H9 (cell line): ENCODE measurements at regions not wholly inside any gene's neighbourhood (a gene's known extent, or its start where the extent isn't known, plus 50 kb on each side); places are given as distances from the start of the nearest gene placed in this dataset.
"Not testable (repeated sequence)": the region's sequence is repeated elsewhere in the genome, so short reads cannot be mapped to it uniquely, and the experiment has no call there.

Experiments used
- DNase-seq: peaks from one replicate; pipeline ENCODE4 v3.0.0-alpha.2; 2017
- H2AFZ ChIP-seq: one replicate; pipeline ENCODE4 v1.6.1; 2013; ENCODE audit warnings: mild to moderate bottlenecking, low read length, control low read depth, moderate library complexity
- H2AK5ac ChIP-seq: 2 replicates; pipeline ENCODE4 v1.6.1; 2013; ENCODE audit warnings: low read length, control low read depth, mixed read lengths; ENCODE audit not compliant: insufficient read length
- H2BK120ac ChIP-seq: one replicate; pipeline ENCODE4 v1.6.1; 2013; ENCODE audit warnings: low read depth, mild to moderate bottlenecking, low read length, control low read depth, inconsistent platforms; ENCODE audit not compliant: poor library complexity, severe bottlenecking
- H2BK12ac ChIP-seq: 2 replicates; pipeline ENCODE4 v1.6.1; 2013; ENCODE audit warnings: low read length, control low read depth, mixed read lengths, low read depth; ENCODE audit not compliant: insufficient read length
- H2BK15ac ChIP-seq: 2 replicates; pipeline ENCODE4 v1.6.1; 2013; ENCODE audit warnings: low read depth, low read length, control low read depth
- H2BK20ac ChIP-seq: one replicate; pipeline ENCODE4 v1.6.1; 2013; ENCODE audit warnings: low read depth, mild to moderate bottlenecking, low read length, control low read depth, inconsistent platforms; ENCODE audit not compliant: poor library complexity, severe bottlenecking
- H2BK5ac ChIP-seq: 2 replicates; pipeline ENCODE4 v1.6.1; 2013; ENCODE audit warnings: low read length, control low read depth, mixed read lengths; ENCODE audit not compliant: insufficient read length
- H3K14ac ChIP-seq: 2 replicates; pipeline ENCODE4 v1.6.1; 2013; ENCODE audit warnings: low read length, control low read depth; ENCODE audit not compliant: insufficient read depth
- H3K18ac ChIP-seq: 2 replicates; pipeline ENCODE4 v1.6.1; 2013; ENCODE audit warnings: low read depth, mild to moderate bottlenecking, mixed read lengths, low read length, control low read depth; ENCODE audit not compliant: insufficient read length
- H3K23ac ChIP-seq: 2 replicates; pipeline ENCODE4 v1.6.1; 2013; ENCODE audit warnings: low read length, control low read depth, mixed read lengths, low read depth; ENCODE audit not compliant: insufficient read length
- H3K23me2 ChIP-seq: 2 replicates; pipeline ENCODE4 v1.6.1; 2013; ENCODE audit warnings: low read depth, mild to moderate bottlenecking, mixed read lengths, low read length, control low read depth; ENCODE audit not compliant: insufficient read length, poor library complexity, severe bottlenecking
- H3K27ac ChIP-seq: 2 replicates; pipeline ENCODE4 v1.5.1; 2013; ENCODE audit warnings: low read length, control low read depth, mixed read lengths, low read depth; ENCODE audit not compliant: insufficient read length
- H3K27me3 ChIP-seq: 2 replicates; pipeline ENCODE4 v1.6.1; 2013; ENCODE audit warnings: low read length, control low read depth, inconsistent platforms; ENCODE audit not compliant: insufficient read depth
- H3K4ac ChIP-seq: 2 replicates; pipeline ENCODE4 v1.6.1; 2013; ENCODE audit warnings: low read depth, mild to moderate bottlenecking, control low read depth, inconsistent platforms, low read length, moderate library complexity
- H3K4me1 ChIP-seq: 2 replicates; pipeline ENCODE4 v1.6.1; 2013; ENCODE audit warnings: low read length, control low read depth, inconsistent platforms; ENCODE audit not compliant: insufficient read depth
- H3K4me2 ChIP-seq: 2 replicates; pipeline ENCODE4 v1.6.1; 2013; ENCODE audit warnings: low read length, control low read depth, mixed read lengths; ENCODE audit not compliant: insufficient read length, insufficient read depth
- H3K56ac ChIP-seq: 2 replicates; pipeline ENCODE4 v1.6.1; 2013; ENCODE audit warnings: low read depth, mild to moderate bottlenecking, mixed read lengths, low read length, control low read depth; ENCODE audit not compliant: insufficient read length
- H3K79me1 ChIP-seq: 2 replicates; pipeline ENCODE4 v1.6.1; 2013; ENCODE audit warnings: low read depth, mild to moderate bottlenecking, moderate library complexity, low read length, control low read depth, inconsistent platforms; ENCODE audit not compliant: insufficient read depth, poor library complexity, severe bottlenecking
- H3K79me2 ChIP-seq: 2 replicates; pipeline ENCODE4 v1.6.1; 2013; ENCODE audit warnings: low read length, control low read depth, inconsistent platforms; ENCODE audit not compliant: insufficient read depth
- H3K9ac ChIP-seq: 2 replicates; pipeline ENCODE4 v1.6.1; 2013; ENCODE audit warnings: low read length, control low read depth, mixed read lengths; ENCODE audit not compliant: insufficient read length; ENCODE audit errors: extremely low read depth
- H3K9me3 ChIP-seq: one replicate; pipeline ENCODE4 v1.6.1; 2013; ENCODE audit warnings: low read depth, low read length, inconsistent platforms; ENCODE audit not compliant: control insufficient read depth
- H3T11ph ChIP-seq: one replicate; pipeline ENCODE4 v1.6.1; 2013; ENCODE audit warnings: mild to moderate bottlenecking, low read length, control low read depth, inconsistent platforms
- H4K20me1 ChIP-seq: one replicate; pipeline ENCODE4 v1.6.1; 2013; ENCODE audit not compliant: control insufficient read depth, insufficient read length, insufficient read depth
- H4K5ac ChIP-seq: 2 replicates; pipeline ENCODE4 v1.6.1; 2013; ENCODE audit warnings: low read depth, mild to moderate bottlenecking, mixed read lengths, low read length, control low read depth; ENCODE audit not compliant: insufficient read length
- H4K8ac ChIP-seq: replicated peaks from 2 replicates; pipeline ENCODE4 v1.6.1; 2013; ENCODE audit warnings: low read length, control low read depth, mixed read lengths, low read depth; ENCODE audit not compliant: insufficient read length
- H4K91ac ChIP-seq: 2 replicates; pipeline ENCODE4 v1.6.1; 2013; ENCODE audit warnings: low read depth, mild to moderate bottlenecking, moderate library complexity, mixed read lengths, low read length, control low read depth; ENCODE audit not compliant: insufficient read length
- H3K27ac Mint-ChIP-seq, 3 experiments: 2 replicates in 2 of 3; 3 replicates in 1 of 3; pipeline ENCODE4 v1.8.0; 2020 to 2021; ENCODE audit warnings: mixed read lengths in 3 of 3, mild to moderate bottlenecking in 1 of 3, moderate library complexity in 1 of 3
- H3K27me3 Mint-ChIP-seq: 2 replicates; pipeline ENCODE4 v1.8.0; 2021; ENCODE audit warnings: low read depth, mild to moderate bottlenecking, moderate library complexity, mixed read lengths
- H3K36me3 Mint-ChIP-seq, 3 experiments: 2 replicates in 2 of 3; 3 replicates in 1 of 3; pipeline ENCODE4 v1.8.0; 2020 to 2021; ENCODE audit warnings: low read depth in 3 of 3, mixed read lengths in 3 of 3; ENCODE audit not compliant: insufficient read depth in 1 of 3
- H3K4me1 Mint-ChIP-seq, 2 experiments: 2 replicates each; pipeline ENCODE4 v1.8.0; 2020; ENCODE audit warnings: mixed read lengths in 2 of 2
- H3K4me3 Mint-ChIP-seq, 2 experiments: 2 replicates in 1 of 2; 3 replicates in 1 of 2; pipeline ENCODE4 v1.8.0; 2020 to 2021; ENCODE audit warnings: mild to moderate bottlenecking in 2 of 2, mixed read lengths in 2 of 2, moderate library complexity in 1 of 2
- H3K9me3 Mint-ChIP-seq, 2 experiments: 2 replicates in 1 of 2; 3 replicates in 1 of 2; pipeline ENCODE4 v1.8.0; 2020; ENCODE audit warnings: mild to moderate bottlenecking in 2 of 2, mixed read lengths in 2 of 2, moderate library complexity in 1 of 2
- CTCF ChIP-seq: fragments of 200-600 bp; sonication (generic); conservative IDR thresholded peaks from 3 replicates; pipeline ENCODE4 v1.8.0; 2021; ENCODE audit warnings: antibody characterized with exemption, mild to moderate bottlenecking
- WGBS: extraction: QIAGEN DNeasy Blood & Tissue Kit; methylation state at CpG from one replicate; pipeline ENCODE4 v1.1.7; 2013; ENCODE audit warnings: missing lambda C conversion rate, low lambda C conversion rate, mixed read lengths; ENCODE audit not compliant: insufficient read length; ENCODE audit errors: extremely low coverage; 5-methylcytosine and 5-hydroxymethylcytosine counted together

GRCh38 chr7:81045491-81046030, 126.7 kb upstream of the SEMA3C start:
- Histone ChIP-seq H3K56ac (no peak overlapping the region), H3K9me3 (no peaks in the 10 kb centered on the region), H3K18ac (no peak overlapping the region), H3K4me2 (no peak overlapping the region), H3K79me1 (no peaks in the 10 kb centered on the region), H3K27me3 (no peaks in the 10 kb centered on the region), H4K5ac (no peak overlapping the region), H3K4me1 (no peaks in the 10 kb centered on the region), H2BK120ac (no peak overlapping the region), H4K8ac (no peak overlapping the region), H2BK12ac (no peak overlapping the region), H3K14ac (no peak overlapping the region), H3K27ac (no peak overlapping the region), H3K4ac (no peak overlapping the region), H3K23me2 (no peaks in the 10 kb centered on the region), H2BK15ac (no peak overlapping the region), H2AFZ (no peak overlapping the region), H3K23ac (no peak overlapping the region), H4K20me1 (no peaks in the 10 kb centered on the region), H3K9ac (no peak overlapping the region), H2AK5ac (no peak overlapping the region), H2BK20ac (no peak overlapping the region), H3T11ph (no peak overlapping the region), H2BK5ac (no peak overlapping the region), H4K91ac (no peak overlapping the region), H3K79me2 (no peaks in the 10 kb centered on the region)
- DNase-seq: no peak
- H3K27me3 Mint-ChIP-seq: no peaks in the 10 kb centered on the region
- no peaks in the 10 kb centered on the region for H3K4me1 Mint-ChIP-seq
- peaks cover 3 to 30% (median 7%) of the 10 kb centered on the region in 3 experiments; a peak in 6 of 7 replicates for H3K36me3 Mint-ChIP-seq
- no peak for TF ChIP-seq CTCF
- H3K4me3 Mint-ChIP-seq: no peak overlapping the region
- no peak overlapping the region for H3K27ac Mint-ChIP-seq
- H3K9me3 Mint-ChIP-seq: peaks cover 16 to 31% of the 10 kb centered on the region in 2 experiments; a peak in 4 of 5 replicates

- H3K4me1 Mint-ChIP-seq, H4K20me1 ChIP-seq, H2BK15ac ChIP-seq, H3K4me2 ChIP-seq, DNase-seq, H3K9ac ChIP-seq, H2AFZ ChIP-seq, H3K18ac ChIP-seq, H3K4me3 Mint-ChIP-seq, H3K56ac ChIP-seq, H3K23ac ChIP-seq, H2AK5ac ChIP-seq, H2BK20ac ChIP-seq, H4K91ac ChIP-seq, H3K9me3 ChIP-seq, H3K4me1 ChIP-seq, H3K27me3 ChIP-seq, H2BK120ac ChIP-seq, H3K79me2 ChIP-seq, H3K4ac ChIP-seq, H3K23me2 ChIP-seq, H2BK12ac ChIP-seq, H2BK5ac ChIP-seq, H3K79me1 ChIP-seq, H3K27ac Mint-ChIP-seq, H3K27me3 Mint-ChIP-seq, H4K8ac ChIP-seq, H3T11ph ChIP-seq, H3K27ac ChIP-seq, H3K14ac ChIP-seq, H4K5ac ChIP-seq: not testable (repeated sequence)
- H3K9me3 Mint-ChIP-seq: peaks cover 16 to 19% of the 10 kb centered on the region in 2 experiments; a peak in 4 of 5 replicates
- H3K36me3 Mint-ChIP-seq: peaks cover 2 to 25% (median 5%) of the 10 kb centered on the region in 3 experiments; a peak in 4 of 7 replicates
- no CpG with 5 or more reads among the region's 21 CpGs for WGBS
Observed at GRCh38 chr7:81042646-81043045, 123.8 kb upstream of the SEMA3C start.
